GM18909 (cell line): ENCODE measurements at regions not wholly inside any gene's neighbourhood (a gene's known extent, or its start where the extent isn't known, plus 50 kb on each side); places are given as distances from the start of the nearest gene placed in this dataset.

ENCODE experiments used
- ATAC-seq: cut with Tn5 transposase; IDR thresholded peaks from one replicate; pipeline ENCODE4 v1.9.1; 2021; ENCODE audit warnings: mild to moderate bottlenecking; ENCODE audit not compliant: unreplicated experiment, poor library complexity

- no peak for ATAC-seq
These were observed 97.1 kb downstream of the JCAD start for GRCh38 chr10:29962166-29962850.

- ATAC-seq = no peak
These were observed 98.0 kb downstream of the JCAD start for GRCh38 chr10:29961351-29961750.

- no peak for ATAC-seq
These were observed 99.1 kb downstream of the JCAD start for GRCh38 chr10:29960261-29960660.

- ATAC-seq = no peak
These were observed 99.8 kb downstream of the JCAD start for GRCh38 chr10:29959586-29959985.

- ATAC-seq = no peak
These were observed 100.9 kb downstream of the JCAD start for GRCh38 chr10:29958440-29958839.

- no peak for ATAC-seq
These were observed 101.5 kb downstream of the JCAD start for GRCh38 chr10:29957907-29958331.

- no peak for ATAC-seq
These were observed 102.2 kb downstream of the JCAD start for GRCh38 chr10:29957236-29957635.

GRCh38 chr10:29956335-29956924, 103.0 kb downstream of the JCAD start:
- ATAC-seq = no peak

- no peak for ATAC-seq
These were observed 104.0 kb downstream of the JCAD start for GRCh38 chr10:29955329-29955935.

- ATAC-seq = no peak
These were observed 107.9 kb downstream of the JCAD start for GRCh38 chr10:29951441-29951931.

- ATAC-seq = no peak
These were observed 109.0 kb downstream of the JCAD start for GRCh38 chr10:29950391-29950790.

- ATAC-seq = no peak
These were observed 109.9 kb downstream of the JCAD start for GRCh38 chr10:29949411-29950011.

GRCh38 chr10:29948881-29949355, 110.5 kb downstream of the JCAD start:
- ATAC-seq = no peak

- ATAC-seq = no peak
These were observed 111.7 kb downstream of the JCAD start for GRCh38 chr10:29947701-29948060.

- ATAC-seq = no peak
These were observed 112.3 kb downstream of the JCAD start for GRCh38 chr10:29946953-29947700.

GRCh38 chr10:29946614-29946952, 112.8 kb downstream of the JCAD start:
- ATAC-seq = no peak

GRCh38 chr10:29941476-29941875, 117.9 kb downstream of the JCAD start:
- no peak for ATAC-seq

- no peak for ATAC-seq
These were observed 126.4 kb downstream of the JCAD start for GRCh38 chr10:29932991-29933390.

GRCh38 chr10:29931833-29932232, 127.6 kb downstream of the JCAD start:
- ATAC-seq = no peak

- ATAC-seq = no peak
These were observed 130.4 kb downstream of the JCAD start for GRCh38 chr10:29929006-29929405.

- ATAC-seq = no peak
These were observed 132.7 kb downstream of the JCAD start for GRCh38 chr10:29926693-29927048.
